OCI-LY3 (cell line): ENCODE measurements at regions not wholly inside any gene's neighbourhood (a gene's known extent, or its start where the extent isn't known, plus 50 kb on each side); places are given as distances from the start of the nearest gene placed in this dataset.

Source experiments
- CTCF ChIP-seq: fragments of 200-600, 300-600 bp; sonication (generic); IDR thresholded peaks from 2 replicates; pipeline ENCODE4 v1.5.1; 2014; ENCODE audit warnings: antibody characterized with exemption, low read length, low read depth
- EZH2phosphoT487 ChIP-seq: fragments of 200-600 bp; shearing (Covaris generic); IDR thresholded peaks from 2 replicates; pipeline ENCODE4 v1.6.1; 2018; ENCODE audit warnings: antibody characterized with exemption, mixed run types, low read depth

- no peak for TF ChIP-seq CTCF
- no peak for TF ChIP-seq EZH2phosphoT487
Observed at GRCh38 chr14:65280653-65281052, 131.9 kb upstream of the FUT8 start.
